ENCODE measurements at regions not wholly inside any gene's neighbourhood (a gene's known extent, or its start where the extent isn't known, plus 50 kb on each side); places are given as distances from the start of the nearest gene placed in this dataset.

DNA sequence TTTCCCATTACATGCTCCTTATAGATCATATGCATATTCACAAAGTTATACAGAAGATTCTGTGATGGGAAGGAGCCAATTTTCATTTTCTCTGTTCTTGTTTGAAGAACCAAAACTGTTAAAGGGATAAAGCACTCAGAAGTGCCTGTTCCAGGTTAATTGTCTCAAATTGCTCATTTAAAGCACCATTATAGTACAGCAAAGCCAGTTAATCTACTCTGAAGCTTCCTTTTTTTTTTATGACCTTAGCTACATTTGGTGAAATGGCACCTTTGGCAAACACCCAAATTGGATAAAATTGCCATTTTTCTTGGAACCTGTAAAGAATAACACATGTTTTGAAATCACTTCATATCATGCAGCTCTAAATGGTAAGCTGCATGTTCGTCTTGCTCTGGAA, 1092.3 kb downstream of the BCL11A start:
- DNase-seq (ENCODE audit: low read depth in 2 of 2): no peak

DNA sequence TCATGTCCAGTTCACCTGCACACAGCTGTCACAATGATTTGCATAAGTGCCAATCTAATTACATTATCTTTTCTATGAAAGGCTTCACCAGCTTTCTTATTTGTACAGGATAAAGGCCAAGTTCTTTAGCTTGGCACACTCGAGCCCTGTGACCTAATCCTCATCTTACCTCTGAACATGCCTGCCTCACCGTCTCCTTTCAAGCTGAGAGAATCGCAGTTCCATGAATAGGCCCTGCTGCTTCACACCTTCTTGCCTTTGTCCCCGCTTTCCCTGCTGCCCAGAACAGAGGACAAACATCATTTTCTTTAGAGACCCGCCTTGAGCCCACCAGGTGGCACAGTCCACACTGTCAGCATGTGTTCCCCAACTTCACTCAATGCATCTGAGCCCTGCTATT, 1094.7 kb downstream of the BCL11A start:
- no peak for DNase-seq (ENCODE audit: low read depth in 2 of 2)

- DNase-seq (ENCODE audit: low read depth in 2 of 2): no peak
These were observed 1097.2 kb downstream of the BCL11A start for GRCh38 chr2:59456285-59456684.

DNA sequence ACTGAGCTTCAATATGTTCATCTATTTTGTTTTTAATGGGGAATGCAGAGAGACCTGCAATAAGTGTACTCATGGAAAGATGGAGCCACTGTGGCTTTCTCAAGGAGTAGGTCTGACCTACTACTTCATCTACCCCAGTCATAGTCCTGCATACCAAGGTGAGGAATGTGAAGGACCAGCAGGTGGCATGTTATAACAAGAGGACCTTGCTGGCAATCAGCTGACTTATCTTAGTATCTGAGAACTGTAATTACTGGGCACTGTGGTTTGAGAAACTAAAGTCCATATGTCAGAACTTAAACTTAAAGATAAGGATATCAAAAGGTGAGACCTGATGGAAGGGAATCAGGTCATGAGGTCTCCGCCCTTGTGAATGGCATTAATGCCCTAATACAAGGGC, 1104.2 kb downstream of the BCL11A start:
- DNase-seq (ENCODE audit: low read depth in 2 of 2): no peak

DNA sequence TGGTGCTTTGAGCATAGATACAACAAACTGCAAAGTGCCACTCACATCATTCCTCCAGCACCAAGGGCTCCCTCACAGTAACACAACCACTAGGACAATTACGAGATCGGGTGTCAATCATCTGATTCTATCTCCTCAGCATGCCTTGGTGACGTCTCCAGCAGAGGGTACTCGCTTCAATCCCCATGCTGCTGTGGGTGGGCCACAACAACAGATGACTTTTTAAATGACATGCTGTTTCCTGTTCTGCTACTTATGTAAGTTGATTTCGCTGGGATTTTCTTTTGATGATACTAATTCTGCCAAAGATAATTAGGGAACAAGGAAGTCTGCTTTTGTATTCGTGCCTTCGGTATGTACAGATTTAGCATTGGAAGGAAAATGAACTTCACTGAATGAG, 1113.0 kb downstream of the BCL11A start:
- no peak for DNase-seq (ENCODE audit: low read depth in 2 of 2)

DNA sequence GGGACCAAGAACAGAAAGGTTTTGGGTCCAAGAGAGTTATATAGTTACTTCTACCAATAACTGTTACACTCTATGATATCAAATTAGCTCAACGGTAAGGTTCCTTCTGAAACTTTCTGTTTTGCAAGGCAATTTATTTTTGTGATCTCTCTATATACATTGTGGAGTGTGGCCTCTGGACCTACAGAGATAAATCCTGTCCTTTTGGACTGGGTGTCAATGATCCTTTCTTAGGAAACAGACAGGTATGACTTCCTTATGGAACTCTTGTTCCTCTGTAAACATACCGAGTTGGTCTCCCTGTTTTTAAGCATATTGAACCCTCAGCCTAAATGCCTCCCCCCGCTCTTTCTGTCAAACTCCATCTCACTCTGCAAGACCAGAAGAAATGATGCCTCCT, 1117.8 kb downstream of the BCL11A start:
- no peak for DNase-seq (ENCODE audit: low read depth in 2 of 2)

DNA sequence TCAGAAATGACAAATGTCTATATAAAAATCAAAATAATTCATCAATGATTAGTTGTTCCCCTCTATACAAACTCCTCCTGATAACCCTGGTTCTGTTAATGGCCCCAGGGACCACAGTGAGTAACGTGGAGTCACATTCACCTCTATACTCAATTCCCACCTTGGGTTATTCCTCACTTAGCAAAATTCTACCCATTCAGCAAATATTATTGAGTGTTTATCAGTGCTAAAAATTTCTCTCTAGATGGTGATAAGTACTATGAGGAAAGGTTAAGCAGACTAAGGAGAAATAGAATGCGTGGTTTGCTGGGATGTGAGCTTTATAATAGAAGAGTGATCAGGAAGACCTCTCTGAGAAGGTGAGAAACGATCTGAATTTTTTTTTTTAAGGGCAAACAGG, 1124.5 kb downstream of the BCL11A start:
- DNase-seq (ENCODE audit: low read depth in 2 of 2): no peak

- no peak for DNase-seq (ENCODE audit: low read depth in 2 of 2)
These were observed 1125.5 kb downstream of the BCL11A start for GRCh38 chr2:59427980-59428379.

DNA sequence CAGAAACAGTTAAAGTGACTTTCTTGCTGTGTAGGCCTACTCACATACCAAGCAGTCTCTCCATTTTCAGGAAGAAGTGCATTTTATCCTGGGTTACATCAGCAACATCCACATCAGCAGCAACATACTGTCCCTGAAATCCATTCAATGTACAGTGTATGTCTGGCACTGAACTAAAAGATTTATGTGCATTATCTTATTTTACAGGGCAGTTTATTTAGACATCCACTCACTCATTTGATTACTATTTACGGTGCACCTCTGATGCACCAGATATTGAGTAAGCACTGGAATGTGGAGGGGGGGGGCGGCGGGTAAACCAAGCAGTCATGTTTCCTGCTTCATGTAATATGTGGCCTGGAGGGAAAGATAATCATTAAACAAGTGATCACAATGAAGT, 1128.2 kb downstream of the BCL11A start:
- no peak for DNase-seq (ENCODE audit: low read depth in 2 of 2)

- DNase-seq (ENCODE audit: low read depth in 2 of 2): no peak
These were observed 1139.5 kb downstream of the BCL11A start for GRCh38 chr2:59413751-59414570.

GRCh38 chr2:59399126-59399525, 1154.3 kb downstream of the BCL11A start:
- DNase-seq (ENCODE audit: low read depth in 2 of 2): no peak

GRCh38 chr2:59398081-59398480, 1155.4 kb downstream of the BCL11A start:
- no peak for DNase-seq (ENCODE audit: low read depth in 2 of 2)

DNA sequence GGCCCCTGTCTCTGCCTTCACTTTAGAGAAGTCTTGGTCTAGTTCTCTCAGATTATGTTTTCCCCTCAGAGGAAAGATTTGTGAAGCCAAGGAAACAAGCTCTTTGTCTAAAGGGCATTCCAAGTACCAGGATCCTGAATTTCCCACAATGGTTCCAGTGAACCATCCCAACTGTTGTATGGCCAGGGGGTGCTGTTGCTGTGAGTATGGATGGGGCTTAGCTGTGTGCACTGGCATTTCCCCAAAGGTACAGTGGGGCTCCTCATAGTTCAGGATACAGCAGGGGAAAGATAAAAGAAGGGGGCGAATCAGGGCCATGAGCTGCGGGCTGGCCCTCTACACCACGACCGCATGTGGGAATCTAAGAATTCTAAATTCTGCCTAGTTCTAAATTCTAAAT, 1154.0 kb upstream of the FANCL start:
- DNase-seq (ENCODE audit: low read depth in 2 of 2): no peak

DNA sequence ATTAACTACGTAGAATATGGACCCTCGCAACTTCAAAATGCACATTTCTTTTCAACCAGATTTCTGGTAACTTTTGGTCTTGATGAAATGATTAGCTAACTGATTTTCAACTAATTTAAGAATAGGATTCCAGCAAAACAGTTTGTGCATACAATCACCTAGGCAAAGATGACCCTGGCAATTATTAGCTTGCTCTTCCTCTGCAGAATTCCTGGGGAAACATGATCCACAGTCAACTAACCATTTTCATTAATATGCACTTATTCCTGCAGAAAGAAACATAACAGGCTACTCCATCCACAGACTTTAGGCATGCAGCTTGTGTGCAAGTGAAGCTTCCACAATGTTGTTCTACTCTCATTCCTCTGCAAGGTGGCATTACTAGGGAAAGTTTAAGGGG, 1150.8 kb upstream of the FANCL start:
- DNase-seq (ENCODE audit: low read depth in 2 of 2): no peak

- DNase-seq (ENCODE audit: low read depth in 2 of 2): no peak
These were observed 1149.5 kb upstream of the FANCL start for GRCh38 chr2:59390581-59390980.

DNA sequence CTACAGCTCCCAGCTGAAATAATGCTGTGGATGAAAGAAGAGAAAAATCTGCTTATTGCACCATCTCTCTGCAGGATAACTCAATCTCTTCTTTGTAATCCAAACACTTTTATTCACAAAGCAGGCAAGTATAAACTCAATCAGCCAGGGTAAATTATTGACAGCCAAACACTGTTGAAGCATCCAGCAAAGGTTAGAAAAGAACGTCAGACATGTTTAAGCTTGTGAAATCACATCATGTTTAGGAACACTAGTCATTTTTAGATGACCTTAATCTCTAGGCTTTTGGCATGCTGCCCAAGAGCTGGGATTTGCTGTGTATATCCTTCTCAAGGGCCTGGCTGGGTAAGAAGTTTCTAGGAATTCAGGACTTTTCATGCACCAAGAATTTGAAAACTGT, 1148.1 kb upstream of the FANCL start:
- no peak for DNase-seq (ENCODE audit: low read depth in 2 of 2)

- no peak for DNase-seq (ENCODE audit: low read depth in 2 of 2)
These were observed 1144.8 kb upstream of the FANCL start for GRCh38 chr2:59385971-59386370.

GRCh38 chr2:59383473-59383872, 1142.3 kb upstream of the FANCL start:
- no peak for DNase-seq (ENCODE audit: low read depth in 2 of 2)

- DNase-seq (ENCODE audit: low read depth in 2 of 2): no peak
These were observed 1137.0 kb upstream of the FANCL start for GRCh38 chr2:59378127-59378526.

GRCh38 chr2:59366288-59366687, 1125.2 kb upstream of the FANCL start:
- no peak for DNase-seq (ENCODE audit: low read depth in 2 of 2)

- no peak for DNase-seq (ENCODE audit: low read depth in 2 of 2)
These were observed 1113.4 kb upstream of the FANCL start for GRCh38 chr2:59354498-59354897.

- no peak for DNase-seq (ENCODE audit: low read depth in 2 of 2)
These were observed 1112.3 kb upstream of the FANCL start for GRCh38 chr2:59353306-59353921.

GRCh38 chr2:59342166-59342565, 1101.0 kb upstream of the FANCL start:
- DNase-seq (ENCODE audit: low read depth in 2 of 2): no peak

DNA sequence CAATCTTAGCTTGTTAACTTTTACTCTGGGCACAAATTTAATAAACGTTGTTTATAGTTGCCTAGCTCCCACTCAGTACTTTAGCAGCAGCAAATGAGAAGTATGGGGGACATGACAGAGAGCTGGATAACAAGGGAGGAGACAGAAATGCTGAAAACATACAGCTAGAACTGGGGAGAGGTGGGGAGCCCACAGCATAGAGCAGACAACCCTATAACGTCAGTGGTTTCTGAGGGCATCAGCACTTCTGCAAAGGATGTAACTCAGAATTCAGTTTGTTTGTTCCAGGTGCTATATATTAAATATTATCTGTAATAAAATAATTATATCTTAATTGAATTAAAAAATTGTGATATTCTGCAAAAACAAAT, 1098.7 kb upstream of the FANCL start:
- DNase-seq (ENCODE audit: low read depth in 2 of 2): no peak
